PFSK-1 (cell line): ENCODE measurements at regions not wholly inside any gene's neighbourhood (a gene's known extent, or its start where the extent isn't known, plus 50 kb on each side); places are given as distances from the start of the nearest gene placed in this dataset.

Experiments
- POLR2AphosphoS5 ChIP-seq: IDR thresholded peaks from 2 replicates; pipeline ENCODE4 v1.6.1; 2012; ENCODE audit warnings: low read depth, mild to moderate bottlenecking, control low read depth, low read length, moderate library complexity
- TAF1 ChIP-seq: IDR thresholded peaks from 2 replicates; pipeline ENCODE4 v1.6.1; 2012; ENCODE audit warnings: low read length, control low read depth, borderline replicate concordance; ENCODE audit not compliant: insufficient read depth
- TF ChIP-seq, protein P1 (sequence below), 2 experiments: IDR thresholded peaks; 2 replicates each; pipeline versions ENCODE4 v1.6.1 to v1.8.0; 2011 to 2012; ENCODE audit warnings: low read depth in 2 of 2, low read length in 2 of 2, control low read depth in 1 of 2, inconsistent platforms in 1 of 2, mild to moderate bottlenecking in 1 of 2, moderate library complexity in 1 of 2; ENCODE audit not compliant: insufficient read depth in 1 of 2

DNA sequence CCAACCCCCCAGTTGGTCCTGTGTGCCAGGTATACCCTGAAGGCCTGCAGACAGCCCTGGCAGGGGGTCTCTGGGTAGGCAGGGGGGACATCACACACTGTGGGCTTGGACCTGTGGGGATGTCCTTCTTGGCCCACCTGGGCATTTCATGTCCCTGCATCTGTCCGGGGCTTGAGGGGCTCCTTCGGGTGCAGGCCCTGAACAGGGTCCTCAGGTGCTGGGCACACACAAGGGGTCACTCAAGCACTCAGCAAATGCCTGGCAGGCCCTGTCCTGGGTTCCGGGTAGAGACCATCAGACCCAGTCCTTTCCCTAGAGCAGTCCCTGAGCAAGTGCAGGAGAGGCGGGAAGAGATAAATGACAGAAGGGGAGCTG, 70.5 kb upstream of the WNT11 start:
- no peak for TF ChIP-seq POLR2AphosphoS5
- TF ChIP-seq, protein P1, sequence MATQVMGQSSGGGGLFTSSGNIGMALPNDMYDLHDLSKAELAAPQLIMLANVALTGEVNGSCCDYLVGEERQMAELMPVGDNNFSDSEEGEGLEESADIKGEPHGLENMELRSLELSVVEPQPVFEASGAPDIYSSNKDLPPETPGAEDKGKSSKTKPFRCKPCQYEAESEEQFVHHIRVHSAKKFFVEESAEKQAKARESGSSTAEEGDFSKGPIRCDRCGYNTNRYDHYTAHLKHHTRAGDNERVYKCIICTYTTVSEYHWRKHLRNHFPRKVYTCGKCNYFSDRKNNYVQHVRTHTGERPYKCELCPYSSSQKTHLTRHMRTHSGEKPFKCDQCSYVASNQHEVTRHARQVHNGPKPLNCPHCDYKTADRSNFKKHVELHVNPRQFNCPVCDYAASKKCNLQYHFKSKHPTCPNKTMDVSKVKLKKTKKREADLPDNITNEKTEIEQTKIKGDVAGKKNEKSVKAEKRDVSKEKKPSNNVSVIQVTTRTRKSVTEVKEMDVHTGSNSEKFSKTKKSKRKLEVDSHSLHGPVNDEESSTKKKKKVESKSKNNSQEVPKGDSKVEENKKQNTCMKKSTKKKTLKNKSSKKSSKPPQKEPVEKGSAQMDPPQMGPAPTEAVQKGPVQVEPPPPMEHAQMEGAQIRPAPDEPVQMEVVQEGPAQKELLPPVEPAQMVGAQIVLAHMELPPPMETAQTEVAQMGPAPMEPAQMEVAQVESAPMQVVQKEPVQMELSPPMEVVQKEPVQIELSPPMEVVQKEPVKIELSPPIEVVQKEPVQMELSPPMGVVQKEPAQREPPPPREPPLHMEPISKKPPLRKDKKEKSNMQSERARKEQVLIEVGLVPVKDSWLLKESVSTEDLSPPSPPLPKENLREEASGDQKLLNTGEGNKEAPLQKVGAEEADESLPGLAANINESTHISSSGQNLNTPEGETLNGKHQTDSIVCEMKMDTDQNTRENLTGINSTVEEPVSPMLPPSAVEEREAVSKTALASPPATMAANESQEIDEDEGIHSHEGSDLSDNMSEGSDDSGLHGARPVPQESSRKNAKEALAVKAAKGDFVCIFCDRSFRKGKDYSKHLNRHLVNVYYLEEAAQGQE (IDR thresholded peaks at IDR 0.05; ENCODE audit: insufficient read depth in 1 of 2, low read depth in 2 of 2, low read length in 2 of 2), result no peak
- TF ChIP-seq TAF1, result no peak
